AG09319 (cell line): ENCODE measurements at regions not wholly inside any gene's neighbourhood (a gene's known extent, or its start where the extent isn't known, plus 50 kb on each side); places are given as distances from the start of the nearest gene placed in this dataset.

Source experiments
- DNase-seq: peaks from one replicate; pipeline ENCODE4 v3.0.0-alpha.2; 2010; ENCODE audit warnings: low read depth; ENCODE audit errors: extremely low read depth
- TF ChIP-seq, protein P1 (sequence below): IDR thresholded peaks from 2 replicates; pipeline ENCODE4 v1.5.1; 2011; ENCODE audit warnings: low read depth, mild to moderate bottlenecking, inconsistent platforms, low read length, moderate library complexity

DNA sequence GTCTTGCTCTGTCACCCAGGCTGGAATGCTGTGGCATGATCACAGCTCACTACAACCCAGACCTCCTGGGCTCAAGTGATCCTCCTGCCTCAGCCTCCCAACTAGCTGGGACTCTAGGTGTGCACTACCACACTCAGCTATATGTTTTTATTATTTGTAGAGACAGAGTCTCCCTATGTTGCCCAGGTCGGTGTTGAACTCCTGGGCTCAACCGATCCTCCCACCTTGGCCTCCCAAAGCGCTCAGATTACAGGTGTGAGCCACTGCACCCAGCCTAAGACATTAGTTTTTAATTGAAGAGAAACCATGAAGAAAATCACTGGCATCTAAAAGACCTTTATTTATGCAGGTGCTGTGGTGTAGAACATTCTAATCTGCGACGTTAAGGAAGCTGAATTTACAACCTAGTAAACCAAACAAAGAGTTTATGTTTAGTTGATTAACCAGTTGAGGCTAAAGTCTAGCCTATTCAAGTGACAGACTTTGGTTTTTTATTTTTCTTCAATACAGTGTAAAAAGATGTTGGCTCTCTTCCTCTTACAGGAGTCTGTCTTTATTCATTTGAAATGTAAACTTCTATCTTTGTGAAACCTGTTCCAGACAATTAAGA, 52.5 kb upstream of the NBL1 start:
- TF ChIP-seq, protein P1, sequence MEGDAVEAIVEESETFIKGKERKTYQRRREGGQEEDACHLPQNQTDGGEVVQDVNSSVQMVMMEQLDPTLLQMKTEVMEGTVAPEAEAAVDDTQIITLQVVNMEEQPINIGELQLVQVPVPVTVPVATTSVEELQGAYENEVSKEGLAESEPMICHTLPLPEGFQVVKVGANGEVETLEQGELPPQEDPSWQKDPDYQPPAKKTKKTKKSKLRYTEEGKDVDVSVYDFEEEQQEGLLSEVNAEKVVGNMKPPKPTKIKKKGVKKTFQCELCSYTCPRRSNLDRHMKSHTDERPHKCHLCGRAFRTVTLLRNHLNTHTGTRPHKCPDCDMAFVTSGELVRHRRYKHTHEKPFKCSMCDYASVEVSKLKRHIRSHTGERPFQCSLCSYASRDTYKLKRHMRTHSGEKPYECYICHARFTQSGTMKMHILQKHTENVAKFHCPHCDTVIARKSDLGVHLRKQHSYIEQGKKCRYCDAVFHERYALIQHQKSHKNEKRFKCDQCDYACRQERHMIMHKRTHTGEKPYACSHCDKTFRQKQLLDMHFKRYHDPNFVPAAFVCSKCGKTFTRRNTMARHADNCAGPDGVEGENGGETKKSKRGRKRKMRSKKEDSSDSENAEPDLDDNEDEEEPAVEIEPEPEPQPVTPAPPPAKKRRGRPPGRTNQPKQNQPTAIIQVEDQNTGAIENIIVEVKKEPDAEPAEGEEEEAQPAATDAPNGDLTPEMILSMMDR = no peak
- DNase-seq = no peak

GRCh38 chr1:19585507-19585906, 58.6 kb upstream of the NBL1 start:
- TF ChIP-seq, protein P1 = no peak
- no peak for DNase-seq

GRCh38 chr1:19582318-19582717, 61.8 kb upstream of the NBL1 start:
- no peak for DNase-seq
- TF ChIP-seq, protein P1 = peak; percentile 30

DNA sequence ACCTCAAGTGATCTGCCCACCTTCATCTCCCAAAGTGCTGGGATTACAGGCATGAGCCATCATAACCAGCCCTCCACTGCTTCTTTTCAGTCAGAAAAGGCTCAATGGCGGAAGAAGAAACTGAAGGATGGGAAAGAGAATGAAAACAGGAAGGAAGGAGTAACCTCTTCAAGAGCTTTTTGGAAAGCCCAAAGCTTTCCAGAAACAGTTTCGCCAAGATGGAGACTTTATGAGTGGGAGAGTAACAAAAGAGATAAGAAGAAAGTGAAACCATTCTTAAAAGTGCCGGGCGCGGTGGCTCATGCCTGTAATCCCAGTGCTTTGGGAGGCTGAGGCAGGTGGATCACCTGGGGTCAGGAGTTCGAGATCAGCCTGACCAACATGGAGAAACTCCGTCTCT, 62.7 kb upstream of the NBL1 start:
- TF ChIP-seq, protein P1 = no peak
- DNase-seq = no peak

DNA sequence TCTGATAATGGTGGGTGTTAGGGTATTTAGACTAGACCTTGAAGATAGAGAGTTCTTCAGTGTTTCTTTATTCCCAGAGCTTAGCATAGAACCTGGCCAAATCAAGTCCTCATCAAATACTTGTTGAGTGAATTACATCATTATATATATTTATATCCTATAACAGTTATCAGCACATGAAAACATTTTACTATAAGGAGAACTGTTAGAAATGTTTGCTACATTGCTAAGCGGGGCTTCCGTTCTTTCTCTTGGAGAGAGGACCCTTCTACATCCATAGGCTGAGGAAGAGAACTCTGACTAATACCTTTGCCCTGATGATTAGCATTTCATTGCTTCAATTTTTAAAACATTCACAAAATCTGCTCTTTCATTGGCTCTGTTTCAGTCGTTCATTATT, 66.5 kb upstream of the NBL1 start:
- TF ChIP-seq, protein P1 = no peak

DNA sequence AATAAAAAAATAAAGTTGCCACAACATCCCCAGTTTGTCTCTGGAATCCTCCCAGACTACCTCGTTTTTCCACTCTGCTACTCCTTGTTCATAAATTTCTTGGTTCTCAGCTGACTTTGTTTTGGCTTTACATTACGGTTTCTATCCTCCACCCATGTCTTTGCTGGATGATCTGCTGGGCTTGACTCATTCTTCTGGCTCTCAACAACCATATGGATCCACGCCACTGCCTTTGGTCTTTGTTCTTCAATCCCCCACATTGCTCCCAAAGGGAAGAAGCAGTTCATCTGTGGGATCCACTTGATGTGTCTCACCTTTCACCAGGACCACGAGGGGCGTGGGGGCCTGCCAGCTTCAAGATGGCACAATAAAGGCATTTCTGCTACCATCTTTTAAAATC, 67.1 kb upstream of the NBL1 start:
- TF ChIP-seq, protein P1 = no peak
- no peak for DNase-seq

More for the DNA sequence above, 66.5 kb upstream of the NBL1 start:
- no peak for DNase-seq

GRCh38 chr1:19569786-19570185, 74.3 kb upstream of the NBL1 start:
- DNase-seq = no peak
- TF ChIP-seq, protein P1 = no peak
